ENCODE measurements at regions not wholly inside any gene's neighbourhood (a gene's known extent, or its start where the extent isn't known, plus 50 kb on each side); places are given as distances from the start of the nearest gene placed in this dataset.
"Not testable (repeated sequence)": the region's sequence is repeated elsewhere in the genome, so short reads cannot be mapped to it uniquely, and the experiment has no call there.

DNA sequence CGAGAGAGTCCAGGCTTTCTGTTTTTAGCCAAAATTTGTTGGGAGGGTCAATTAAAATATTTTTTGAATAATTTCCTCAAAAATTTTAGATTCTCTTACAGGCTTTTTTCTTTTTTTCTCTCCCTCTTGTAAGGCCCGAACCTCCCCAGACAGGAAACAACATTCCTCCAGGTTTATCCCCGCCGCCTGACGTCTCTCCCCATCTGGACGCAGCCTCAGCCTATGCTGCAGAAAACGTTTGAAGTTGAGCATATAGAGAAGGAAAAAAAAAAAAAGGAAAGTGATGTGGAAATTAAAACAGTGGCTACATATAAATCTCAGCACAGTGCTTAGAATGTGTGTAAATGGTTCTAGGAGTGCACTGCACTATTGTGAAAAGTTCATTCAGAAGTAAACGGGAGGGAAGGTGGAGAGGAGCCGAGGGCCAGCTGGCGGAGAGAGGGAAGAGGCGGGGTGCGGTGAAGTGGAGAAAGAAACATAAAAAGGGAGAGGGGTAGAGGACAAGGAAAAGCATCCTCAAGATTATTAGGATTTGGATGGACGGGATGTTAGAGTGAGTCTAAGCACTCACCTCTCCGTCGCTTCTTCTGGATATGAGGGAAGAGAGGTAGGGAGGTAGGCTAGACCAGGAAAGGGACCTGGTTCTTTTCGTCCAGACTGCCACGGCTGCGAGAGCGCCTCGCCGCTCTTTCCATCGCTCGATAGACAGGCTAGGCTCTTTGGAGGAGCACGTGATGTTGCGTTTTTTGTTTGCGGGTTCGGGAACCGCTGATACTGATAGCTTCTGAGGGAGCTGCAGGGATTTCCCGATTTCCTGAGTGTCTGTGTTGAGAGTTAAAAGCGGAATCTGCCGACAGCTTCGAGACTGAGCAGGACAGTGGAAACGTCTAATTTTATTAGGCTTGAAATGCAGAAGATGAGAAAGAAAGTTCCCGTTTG is 98.7 kb downstream of the TRIM27 start:
- Mint-ChIP-seq H3K27me3 (ENCODE audit: unreplicated experiment) (peaks cover 26% of the 10 kb centered on the region), H3K4me3 (ENCODE audit: unreplicated experiment) (peak overlapping the region; percentile 85), H3K4me1 (ENCODE audit: unreplicated experiment) (peaks cover 15% of the 10 kb centered on the region), H3K9me3 (ENCODE audit: unreplicated experiment) (no peaks in the 10 kb centered on the region), H3K27ac (ENCODE audit: unreplicated experiment) (no peak overlapping the region), H3K36me3 (ENCODE audit: low read depth, unreplicated experiment) (no peaks in the 10 kb centered on the region)
- TF ChIP-seq, protein P1, sequence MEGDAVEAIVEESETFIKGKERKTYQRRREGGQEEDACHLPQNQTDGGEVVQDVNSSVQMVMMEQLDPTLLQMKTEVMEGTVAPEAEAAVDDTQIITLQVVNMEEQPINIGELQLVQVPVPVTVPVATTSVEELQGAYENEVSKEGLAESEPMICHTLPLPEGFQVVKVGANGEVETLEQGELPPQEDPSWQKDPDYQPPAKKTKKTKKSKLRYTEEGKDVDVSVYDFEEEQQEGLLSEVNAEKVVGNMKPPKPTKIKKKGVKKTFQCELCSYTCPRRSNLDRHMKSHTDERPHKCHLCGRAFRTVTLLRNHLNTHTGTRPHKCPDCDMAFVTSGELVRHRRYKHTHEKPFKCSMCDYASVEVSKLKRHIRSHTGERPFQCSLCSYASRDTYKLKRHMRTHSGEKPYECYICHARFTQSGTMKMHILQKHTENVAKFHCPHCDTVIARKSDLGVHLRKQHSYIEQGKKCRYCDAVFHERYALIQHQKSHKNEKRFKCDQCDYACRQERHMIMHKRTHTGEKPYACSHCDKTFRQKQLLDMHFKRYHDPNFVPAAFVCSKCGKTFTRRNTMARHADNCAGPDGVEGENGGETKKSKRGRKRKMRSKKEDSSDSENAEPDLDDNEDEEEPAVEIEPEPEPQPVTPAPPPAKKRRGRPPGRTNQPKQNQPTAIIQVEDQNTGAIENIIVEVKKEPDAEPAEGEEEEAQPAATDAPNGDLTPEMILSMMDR (IDR thresholded peaks at IDR 0.05; ENCODE audit: unreplicated experiment), result no peak
- DNase-seq (ENCODE audit: low spot score), result no peak

DNA sequence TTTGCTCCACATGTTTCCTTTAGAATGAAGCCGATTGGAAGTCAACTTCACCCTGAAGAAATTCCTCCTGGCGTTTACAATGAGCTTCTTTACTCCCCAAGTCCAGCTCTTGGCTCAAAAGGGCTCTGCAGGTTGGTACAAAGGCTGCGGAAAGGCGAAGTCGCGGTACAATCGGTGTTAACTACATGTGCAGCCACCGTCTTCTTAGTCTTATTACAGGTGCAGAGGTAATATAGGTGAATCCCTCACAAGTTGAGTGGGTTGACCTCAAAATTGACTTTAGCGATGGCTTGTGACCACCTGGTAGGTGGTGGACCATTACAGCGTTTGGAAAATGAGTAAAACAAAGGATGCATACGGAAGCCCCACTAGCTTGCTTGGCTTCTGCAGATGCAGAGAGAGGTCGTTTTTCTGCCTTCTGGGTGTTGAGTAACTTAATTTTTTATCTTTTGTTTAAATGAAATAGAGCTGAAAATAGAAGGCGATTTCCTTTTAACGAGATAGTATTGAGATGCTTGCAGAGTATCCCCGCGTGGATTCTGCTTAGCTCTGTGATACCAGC is 98.0 kb downstream of the TRIM27 start:
- peaks cover 15% of the 10 kb centered on the region for H3K4me1 Mint-ChIP-seq (ENCODE audit: unreplicated experiment)
- H3K9me3 Mint-ChIP-seq (ENCODE audit: unreplicated experiment), result no peaks in the 10 kb centered on the region
- TF ChIP-seq, protein P1 (IDR thresholded peaks at IDR 0.05; ENCODE audit: unreplicated experiment), result no peak
- H3K4me3 Mint-ChIP-seq (ENCODE audit: unreplicated experiment), result peak overlapping the region; percentile 85
- DNase-seq (ENCODE audit: low spot score), result no peak
- no peaks in the 10 kb centered on the region for H3K36me3 Mint-ChIP-seq (ENCODE audit: low read depth, unreplicated experiment)
- no peak overlapping the region for H3K27ac Mint-ChIP-seq (ENCODE audit: unreplicated experiment)
- peaks cover 26% of the 10 kb centered on the region for H3K27me3 Mint-ChIP-seq (ENCODE audit: unreplicated experiment)

DNA sequence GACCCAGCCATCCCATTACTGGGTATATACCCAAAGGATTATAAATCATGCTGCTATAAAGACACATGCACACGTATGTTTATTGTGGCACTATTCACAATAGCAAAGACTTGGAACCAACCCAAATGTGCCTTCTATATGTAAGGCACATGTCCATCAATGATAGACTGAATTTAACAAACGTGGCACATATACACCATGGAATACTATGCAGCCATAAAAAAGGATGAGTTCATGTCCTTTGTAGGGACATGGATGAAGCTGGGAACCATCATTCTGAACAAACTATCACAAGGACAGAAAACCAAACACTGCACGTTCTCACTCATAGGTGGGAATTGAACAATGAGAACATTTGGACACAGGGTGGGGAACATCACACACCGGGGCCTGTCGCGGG is 92.1 kb downstream of the TRIM27 start:
- not testable (repeated sequence) for H3K4me3 Mint-ChIP-seq (ENCODE audit: unreplicated experiment); H3K36me3 Mint-ChIP-seq (ENCODE audit: low read depth, unreplicated experiment); H3K4me1 Mint-ChIP-seq (ENCODE audit: unreplicated experiment); DNase-seq (ENCODE audit: low spot score); H3K9me3 Mint-ChIP-seq (ENCODE audit: unreplicated experiment); H3K27me3 Mint-ChIP-seq (ENCODE audit: unreplicated experiment); H3K27ac Mint-ChIP-seq (ENCODE audit: unreplicated experiment)

DNA sequence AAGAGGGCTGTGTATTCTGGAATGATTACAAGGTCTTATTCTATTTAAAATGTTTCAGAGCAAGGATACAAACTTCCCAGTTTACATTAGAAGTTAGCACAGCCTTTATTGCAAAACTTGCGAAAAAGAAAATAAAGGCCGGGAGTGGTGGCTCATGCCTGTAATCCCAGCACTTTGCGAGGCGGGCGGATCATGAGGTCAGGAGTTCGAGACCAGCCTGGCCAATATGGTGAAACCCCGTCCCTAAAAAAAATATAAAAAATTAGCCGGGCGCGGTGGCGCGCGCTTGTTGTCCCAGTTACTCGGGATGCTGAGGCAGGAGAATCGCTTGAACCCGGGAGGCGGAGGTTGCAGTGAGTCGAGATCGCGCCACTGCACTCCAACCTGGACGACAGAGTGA is 87.1 kb downstream of the TRIM27 start:
- not testable (repeated sequence) for H3K9me3 Mint-ChIP-seq (ENCODE audit: unreplicated experiment); H3K36me3 Mint-ChIP-seq (ENCODE audit: low read depth, unreplicated experiment); H3K27ac Mint-ChIP-seq (ENCODE audit: unreplicated experiment); DNase-seq (ENCODE audit: low spot score); H3K4me1 Mint-ChIP-seq (ENCODE audit: unreplicated experiment)
- peaks cover 17% of the 10 kb centered on the region for H3K27me3 Mint-ChIP-seq (ENCODE audit: unreplicated experiment)
- peak overlapping the region; percentile 93 for H3K4me3 Mint-ChIP-seq (ENCODE audit: unreplicated experiment)

DNA sequence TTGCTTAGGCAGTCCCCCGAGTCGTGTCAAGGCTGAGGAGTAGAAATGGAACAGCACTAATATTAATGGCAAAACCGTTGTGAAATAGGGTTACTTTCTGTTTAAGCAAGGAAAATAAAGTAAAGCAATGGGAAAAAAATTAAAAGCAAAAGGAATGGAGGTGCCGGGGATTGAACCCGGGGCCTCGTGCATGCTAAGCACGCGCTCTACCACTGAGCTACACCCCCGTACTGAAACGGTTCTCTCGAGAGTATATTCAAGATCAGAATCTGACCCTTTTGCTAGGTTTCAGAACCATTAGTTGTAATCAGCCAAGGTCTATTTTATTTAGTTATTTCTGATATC is 85.5 kb downstream of the TRIM27 start:
- Mint-ChIP-seq H3K27ac (ENCODE audit: unreplicated experiment) (peak overlapping the region; percentile 97), H3K4me3 (ENCODE audit: unreplicated experiment) (peak overlapping the region; percentile 93), H3K4me1 (ENCODE audit: unreplicated experiment) (peaks cover 7% of the 10 kb centered on the region), H3K9me3 (ENCODE audit: unreplicated experiment) (no peaks in the 10 kb centered on the region), H3K27me3 (ENCODE audit: unreplicated experiment) (peaks cover 19% of the 10 kb centered on the region), H3K36me3 (ENCODE audit: low read depth, unreplicated experiment) (peaks cover 3% of the 10 kb centered on the region)
- DNase-seq (ENCODE audit: low spot score), result peak; percentile 66
- TF ChIP-seq, protein P1 (IDR thresholded peaks at IDR 0.05; ENCODE audit: unreplicated experiment), result no peak

All from endothelial cell (in vitro differentiated cells).